ENCODE measurements at regions not wholly inside any gene's neighbourhood (a gene's known extent, or its start where the extent isn't known, plus 50 kb on each side); places are given as distances from the start of the nearest gene placed in this dataset.

DNA sequence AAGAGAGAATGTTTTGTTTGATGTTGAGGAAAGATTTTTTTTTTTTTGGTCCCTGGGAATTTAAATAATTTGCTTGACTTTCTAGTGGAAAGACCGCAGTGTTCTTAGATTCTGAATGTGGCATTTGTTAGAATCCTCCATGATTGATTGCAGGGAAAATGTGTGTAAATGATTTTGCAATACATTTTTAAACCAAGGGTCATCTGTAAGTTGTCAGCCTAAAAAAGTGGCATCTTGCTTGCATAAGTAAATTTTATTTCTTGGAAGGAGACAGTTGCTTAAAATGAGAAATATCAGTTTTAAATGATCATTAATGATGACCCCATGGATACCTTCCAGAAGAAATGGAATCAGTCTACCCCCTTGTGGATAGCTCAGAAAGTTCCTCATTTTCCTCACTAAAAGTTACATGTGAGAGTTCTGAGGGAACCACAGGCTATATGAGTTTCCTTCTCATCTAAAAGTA lies 105.1 kb upstream of the SLC25A48 start:
- ATAC-seq (no peak), DNase-seq (no peak)
- Histone ChIP-seq H3K4me1 (no peaks in the 10 kb centered on the region), H3K27me3 (no peaks in the 10 kb centered on the region), H3K9me3 (no peaks in the 10 kb centered on the region), H3K4me3 (no peak overlapping the region), H3K27ac (no peak overlapping the region), H3K36me3 (no peaks in the 10 kb centered on the region)
- no peak for TF ChIP-seq POLR2A (IDR thresholded peaks at IDR 0.05)
- TF ChIP-seq, protein P1, sequence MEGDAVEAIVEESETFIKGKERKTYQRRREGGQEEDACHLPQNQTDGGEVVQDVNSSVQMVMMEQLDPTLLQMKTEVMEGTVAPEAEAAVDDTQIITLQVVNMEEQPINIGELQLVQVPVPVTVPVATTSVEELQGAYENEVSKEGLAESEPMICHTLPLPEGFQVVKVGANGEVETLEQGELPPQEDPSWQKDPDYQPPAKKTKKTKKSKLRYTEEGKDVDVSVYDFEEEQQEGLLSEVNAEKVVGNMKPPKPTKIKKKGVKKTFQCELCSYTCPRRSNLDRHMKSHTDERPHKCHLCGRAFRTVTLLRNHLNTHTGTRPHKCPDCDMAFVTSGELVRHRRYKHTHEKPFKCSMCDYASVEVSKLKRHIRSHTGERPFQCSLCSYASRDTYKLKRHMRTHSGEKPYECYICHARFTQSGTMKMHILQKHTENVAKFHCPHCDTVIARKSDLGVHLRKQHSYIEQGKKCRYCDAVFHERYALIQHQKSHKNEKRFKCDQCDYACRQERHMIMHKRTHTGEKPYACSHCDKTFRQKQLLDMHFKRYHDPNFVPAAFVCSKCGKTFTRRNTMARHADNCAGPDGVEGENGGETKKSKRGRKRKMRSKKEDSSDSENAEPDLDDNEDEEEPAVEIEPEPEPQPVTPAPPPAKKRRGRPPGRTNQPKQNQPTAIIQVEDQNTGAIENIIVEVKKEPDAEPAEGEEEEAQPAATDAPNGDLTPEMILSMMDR (IDR thresholded peaks at IDR 0.05), result peak in 2 of 4 donors; percentile 5 to 18
- 75% methylated on average over 1 of the region's 1 CpG for WGBS (ENCODE audit: insufficient coverage, low coverage, low lambda C conversion rate, missing lambda C conversion rate)
- intact Hi-C loops (cut with DNase I), result no loop called here

GRCh38 chr5:135724617-135725016 lies 109.8 kb upstream of the SLC25A48 start:
- Histone ChIP-seq H3K4me3 (no peak overlapping the region), H3K27me3 (no peaks in the 10 kb centered on the region), H3K9me3 (no peaks in the 10 kb centered on the region), H3K27ac (no peak overlapping the region), H3K4me1 (no peaks in the 10 kb centered on the region), H3K36me3 (no peaks in the 10 kb centered on the region)
- 0% methylated on average over 1 of the region's 2 CpGs for WGBS (ENCODE audit: insufficient coverage, low coverage, low lambda C conversion rate, missing lambda C conversion rate)
- peak; percentile 17 to 85 (median 28) for ATAC-seq
- no peak for DNase-seq
- no peak for TF ChIP-seq POLR2A (IDR thresholded peaks at IDR 0.05)
- TF ChIP-seq, protein P1 (IDR thresholded peaks at IDR 0.05), result no peak
- intact Hi-C loops (cut with DNase I), result no loop called here

- intact Hi-C loops (cut with DNase I), result no loop called here
- Histone ChIP-seq H3K27ac (no peak overlapping the region), H3K36me3 (no peaks in the 10 kb centered on the region), H3K4me3 (no peak overlapping the region), H3K4me1 (no peaks in the 10 kb centered on the region), H3K9me3 (no peaks in the 10 kb centered on the region), H3K27me3 (no peaks in the 10 kb centered on the region)
- WGBS (ENCODE audit: insufficient coverage, low coverage, low lambda C conversion rate, missing lambda C conversion rate), result 42% methylated on average over 2 of the region's 2 CpGs
- no peak for ATAC-seq
- no peak for DNase-seq
- TF ChIP-seq POLR2A (IDR thresholded peaks at IDR 0.05), result no peak
- TF ChIP-seq, protein P1 (IDR thresholded peaks at IDR 0.05), result no peak
Measured at GRCh38 chr5:135723491-135723890, 111.0 kb upstream of the SLC25A48 start.

GRCh38 chr5:135721548-135722090 lies 112.8 kb upstream of the SLC25A48 start:
- intact Hi-C loops (cut with DNase I), result no loop called here
- no peak overlapping the region for H3K27ac ChIP-seq
- no peaks in the 10 kb centered on the region for H3K27me3 ChIP-seq
- H3K9me3 ChIP-seq, result no peaks in the 10 kb centered on the region
- DNase-seq (no peak), ATAC-seq (no peak)
- TF ChIP-seq POLR2A (IDR thresholded peaks at IDR 0.05), result no peak
- TF ChIP-seq, protein P1 (IDR thresholded peaks at IDR 0.05), result no peak
- H3K4me3 ChIP-seq, result no peak overlapping the region
- no peaks in the 10 kb centered on the region for H3K36me3 ChIP-seq
- H3K4me1 ChIP-seq, result no peaks in the 10 kb centered on the region
- 50% methylated on average over 1 of the region's 1 CpG for WGBS (ENCODE audit: insufficient coverage, low coverage, low lambda C conversion rate, missing lambda C conversion rate)

DNA sequence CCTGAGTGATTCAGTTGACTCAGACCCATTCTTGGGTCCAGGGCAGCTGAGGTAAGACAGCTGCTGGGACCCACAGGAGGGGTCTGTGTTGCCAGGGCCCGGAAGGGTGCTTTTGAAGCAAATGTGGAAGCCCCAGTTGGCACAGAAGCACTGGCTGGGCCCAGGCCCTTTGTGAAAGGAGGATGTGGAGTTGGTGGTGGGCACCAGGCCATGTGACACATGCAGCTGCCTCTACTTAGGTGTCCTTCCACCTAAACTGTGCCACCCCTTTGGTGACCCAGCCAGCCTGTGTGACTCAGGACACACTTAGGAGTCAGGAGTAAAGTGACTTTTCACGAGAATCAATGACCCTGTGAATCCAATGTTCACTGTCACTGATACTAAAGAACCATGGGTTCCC lies 114.3 kb upstream of the SLC25A48 start:
- H3K27ac ChIP-seq, result no peak overlapping the region
- DNase-seq (no peak), ATAC-seq (no peak)
- TF ChIP-seq POLR2A (IDR thresholded peaks at IDR 0.05), result no peak
- TF ChIP-seq, protein P1 (IDR thresholded peaks at IDR 0.05), result no peak
- 50% methylated on average over 1 of the region's 2 CpGs for WGBS (ENCODE audit: insufficient coverage, low coverage, low lambda C conversion rate, missing lambda C conversion rate)
- no peaks in the 10 kb centered on the region for H3K9me3 ChIP-seq
- intact Hi-C loops (cut with DNase I), result no loop called here
- no peaks in the 10 kb centered on the region for H3K36me3 ChIP-seq
- H3K4me1 ChIP-seq, result no peaks in the 10 kb centered on the region
- H3K27me3 ChIP-seq, result no peaks in the 10 kb centered on the region
- H3K4me3 ChIP-seq, result no peak overlapping the region
